ENCODE measurements at regions not wholly inside any gene's neighbourhood (a gene's known extent, or its start where the extent isn't known, plus 50 kb on each side); places are given as distances from the start of the nearest gene placed in this dataset.

DNA sequence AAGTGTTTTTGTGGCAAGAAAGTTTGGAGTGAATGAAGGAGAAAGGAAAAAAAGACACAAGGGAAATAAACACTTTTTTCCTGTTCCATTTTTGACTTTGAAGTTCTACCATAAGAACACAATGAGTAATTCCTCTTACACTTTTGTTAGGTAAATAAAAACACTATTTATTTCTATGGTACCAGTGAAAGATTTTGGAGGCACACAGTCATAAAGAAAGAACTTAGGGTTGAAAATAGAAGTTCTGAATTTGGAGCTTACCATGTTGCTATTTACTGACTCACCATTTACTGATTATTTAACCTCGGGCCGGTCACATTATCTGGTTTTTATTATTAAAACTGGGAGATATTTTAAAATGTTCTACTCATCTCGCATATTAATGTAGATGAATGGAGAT lies 367.8 kb downstream of the TLE1 start:
- DNase-seq (ENCODE audit: unreplicated experiment), result no peak
- H3K4me3 Mint-ChIP-seq (ENCODE audit: unreplicated experiment), result no peak overlapping the region
- TF ChIP-seq, protein P1, sequence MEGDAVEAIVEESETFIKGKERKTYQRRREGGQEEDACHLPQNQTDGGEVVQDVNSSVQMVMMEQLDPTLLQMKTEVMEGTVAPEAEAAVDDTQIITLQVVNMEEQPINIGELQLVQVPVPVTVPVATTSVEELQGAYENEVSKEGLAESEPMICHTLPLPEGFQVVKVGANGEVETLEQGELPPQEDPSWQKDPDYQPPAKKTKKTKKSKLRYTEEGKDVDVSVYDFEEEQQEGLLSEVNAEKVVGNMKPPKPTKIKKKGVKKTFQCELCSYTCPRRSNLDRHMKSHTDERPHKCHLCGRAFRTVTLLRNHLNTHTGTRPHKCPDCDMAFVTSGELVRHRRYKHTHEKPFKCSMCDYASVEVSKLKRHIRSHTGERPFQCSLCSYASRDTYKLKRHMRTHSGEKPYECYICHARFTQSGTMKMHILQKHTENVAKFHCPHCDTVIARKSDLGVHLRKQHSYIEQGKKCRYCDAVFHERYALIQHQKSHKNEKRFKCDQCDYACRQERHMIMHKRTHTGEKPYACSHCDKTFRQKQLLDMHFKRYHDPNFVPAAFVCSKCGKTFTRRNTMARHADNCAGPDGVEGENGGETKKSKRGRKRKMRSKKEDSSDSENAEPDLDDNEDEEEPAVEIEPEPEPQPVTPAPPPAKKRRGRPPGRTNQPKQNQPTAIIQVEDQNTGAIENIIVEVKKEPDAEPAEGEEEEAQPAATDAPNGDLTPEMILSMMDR (IDR thresholded peaks at IDR 0.05; ENCODE audit: unreplicated experiment), result no peak
- H3K36me3 Mint-ChIP-seq (ENCODE audit: insufficient read depth, unreplicated experiment), result no peaks in the 10 kb centered on the region
- H3K4me1 Mint-ChIP-seq (ENCODE audit: insufficient read depth, unreplicated experiment), result no peaks in the 10 kb centered on the region
- POLR2A ChIA-PET, result interaction anchor here (0.5 kb wide), 1 partner anchor 98 kb away, joined by 3 read pairs; no protein-coding TSS in a partner anchor
- CTCF ChIA-PET, result interaction anchor here (0.6 kb wide), 1 partner anchor 21 kb away, joined by 4 read pairs; no protein-coding TSS in a partner anchor
- H3K9me3 Mint-ChIP-seq (ENCODE audit: unreplicated experiment), result peaks cover 18% of the 10 kb centered on the region
- no TSS peak for BruUV-seq (replicated peaks)
- no peaks in the 10 kb centered on the region for H3K27me3 Mint-ChIP-seq (ENCODE audit: insufficient read depth, unreplicated experiment)
- no peak overlapping the region for H3K27ac Mint-ChIP-seq (ENCODE audit: low read depth, unreplicated experiment)
- intact Hi-C loops (cut with micrococcal nuclease), result no loop called here

- intact Hi-C loops (cut with micrococcal nuclease), result no loop called here
- Mint-ChIP-seq H3K36me3 (ENCODE audit: insufficient read depth, unreplicated experiment) (no peaks in the 10 kb centered on the region), H3K9me3 (ENCODE audit: unreplicated experiment) (peaks cover 18% of the 10 kb centered on the region), H3K27me3 (ENCODE audit: insufficient read depth, unreplicated experiment) (no peaks in the 10 kb centered on the region), H3K27ac (ENCODE audit: low read depth, unreplicated experiment) (no peak overlapping the region), H3K4me3 (ENCODE audit: unreplicated experiment) (no peak overlapping the region), H3K4me1 (ENCODE audit: insufficient read depth, unreplicated experiment) (no peaks in the 10 kb centered on the region)
- no peak for DNase-seq (ENCODE audit: unreplicated experiment)
- ChIA-PET CTCF (no interaction called here), POLR2A (no interaction called here)
- no TSS peak for BruUV-seq (replicated peaks)
- TF ChIP-seq, protein P1 (IDR thresholded peaks at IDR 0.05; ENCODE audit: unreplicated experiment), result no peak
Measured at GRCh38 chr9:81320909-81321482, 368.4 kb downstream of the TLE1 start.

DNA sequence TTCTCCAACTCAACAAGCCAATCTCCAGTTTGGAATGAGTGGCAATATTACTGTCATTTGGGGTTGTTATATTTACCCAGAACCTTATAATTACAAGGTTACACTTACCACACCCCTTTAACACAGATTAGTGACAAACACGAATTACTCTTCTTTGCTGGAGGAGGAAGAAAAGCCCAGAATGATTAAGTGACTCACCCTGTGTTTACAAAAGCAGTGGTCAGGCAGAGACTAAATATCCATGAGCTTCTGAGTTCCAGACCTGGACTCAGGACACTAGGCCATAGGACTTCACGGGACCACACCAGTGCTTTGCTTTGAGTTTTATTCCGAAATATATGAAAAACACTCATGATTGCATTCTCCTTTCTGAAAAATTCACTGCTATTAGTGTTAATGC lies 370.8 kb downstream of the TLE1 start:
- ChIA-PET POLR2A (interaction anchor here (0.6 kb wide), 1 partner anchor 29 kb away, joined by 4 read pairs; no protein-coding TSS in a partner anchor), CTCF (no interaction called here)
- intact Hi-C loops (cut with micrococcal nuclease), result no loop called here
- H3K9me3 Mint-ChIP-seq (ENCODE audit: unreplicated experiment), result peaks cover 14% of the 10 kb centered on the region
- H3K4me3 Mint-ChIP-seq (ENCODE audit: unreplicated experiment), result no peak overlapping the region
- TF ChIP-seq, protein P1 (IDR thresholded peaks at IDR 0.05; ENCODE audit: unreplicated experiment), result no peak
- no peaks in the 10 kb centered on the region for H3K27me3 Mint-ChIP-seq (ENCODE audit: insufficient read depth, unreplicated experiment)
- peak; percentile 41 for DNase-seq (ENCODE audit: unreplicated experiment)
- H3K4me1 Mint-ChIP-seq (ENCODE audit: insufficient read depth, unreplicated experiment), result no peaks in the 10 kb centered on the region
- no peak overlapping the region for H3K27ac Mint-ChIP-seq (ENCODE audit: low read depth, unreplicated experiment)
- H3K36me3 Mint-ChIP-seq (ENCODE audit: insufficient read depth, unreplicated experiment), result no peaks in the 10 kb centered on the region
- BruUV-seq (replicated peaks), result no TSS peak

GRCh38 chr9:81317939-81318338 lies 371.4 kb downstream of the TLE1 start:
- Mint-ChIP-seq H3K27ac (ENCODE audit: low read depth, unreplicated experiment) (no peak overlapping the region), H3K27me3 (ENCODE audit: insufficient read depth, unreplicated experiment) (no peaks in the 10 kb centered on the region), H3K4me3 (ENCODE audit: unreplicated experiment) (no peak overlapping the region), H3K9me3 (ENCODE audit: unreplicated experiment) (peaks cover 9% of the 10 kb centered on the region), H3K36me3 (ENCODE audit: insufficient read depth, unreplicated experiment) (no peaks in the 10 kb centered on the region), H3K4me1 (ENCODE audit: insufficient read depth, unreplicated experiment) (no peaks in the 10 kb centered on the region)
- TF ChIP-seq, protein P1 (IDR thresholded peaks at IDR 0.05; ENCODE audit: unreplicated experiment), result no peak
- POLR2A ChIA-PET, result interaction anchor here (0.6 kb wide), 1 partner anchor 29 kb away, joined by 4 read pairs; no protein-coding TSS in a partner anchor
- intact Hi-C loops (cut with micrococcal nuclease), result no loop called here
- DNase-seq (ENCODE audit: unreplicated experiment), result no peak
- no TSS peak for BruUV-seq (replicated peaks)
- CTCF ChIA-PET, result no interaction called here

Measured in MCF 10A (cell line).